SU-DHL-6 (cell line): ENCODE measurements at regions not wholly inside any gene's neighbourhood (a gene's known extent, or its start where the extent isn't known, plus 50 kb on each side); places are given as distances from the start of the nearest gene placed in this dataset.

Experiments
- H2AFZ ChIP-seq: fragments of 200-600 bp; sonication (generic); 2 replicates; pipeline ENCODE4 v1.6.1; 2014; ENCODE audit warnings: low read depth, mild to moderate bottlenecking, moderate library complexity, mixed read lengths, antibody characterized with exemption, low read length; ENCODE audit not compliant: severe bottlenecking
- H3F3A ChIP-seq: fragments of 200-600 bp; shearing (Covaris generic); 2 replicates; pipeline ENCODE4 v1.6.0; 2016; ENCODE audit warnings: antibody characterized with exemption, mild to moderate bottlenecking; ENCODE audit not compliant: insufficient read depth
- H3K27ac ChIP-seq: fragments of 200-600 bp; sonication (generic); 2 replicates; pipeline ENCODE4 v1.5.1; 2016; ENCODE audit warnings: low read depth, mild to moderate bottlenecking, low read length, moderate library complexity, mixed read lengths
- H3K27me3 ChIP-seq: fragments of 200-600 bp; sonication (generic), shearing (Covaris generic); 2 replicates; pipeline ENCODE4 v1.6.0; 2014; ENCODE audit warnings: mild to moderate bottlenecking, low read length
- H3K36me3 ChIP-seq: fragments of 200-600 bp; sonication (generic); 2 replicates; pipeline ENCODE4 v1.6.1; 2014; ENCODE audit warnings: mild to moderate bottlenecking, low read length, mixed read lengths
- H3K4me2 ChIP-seq: fragments of 300-600, 200-600 bp; shearing (Covaris generic), sonication (generic); 2 replicates; pipeline ENCODE4 v1.6.0; 2014; ENCODE audit warnings: low read length, low read depth, mild to moderate bottlenecking; ENCODE audit not compliant: poor library complexity, severe bottlenecking
- H3K4me3 ChIP-seq: fragments of 200-600 bp; sonication (generic); 2 replicates; pipeline ENCODE4 v1.5.1; 2014; ENCODE audit warnings: antibody characterized with exemption, low read length, mild to moderate bottlenecking, mixed read lengths; ENCODE audit not compliant: insufficient read depth, poor library complexity, severe bottlenecking
- H3K79me2 ChIP-seq: fragments of 200-600 bp; sonication (generic); 2 replicates; pipeline ENCODE4 v1.6.1; 2014; ENCODE audit warnings: mild to moderate bottlenecking, low read length, moderate library complexity; ENCODE audit not compliant: insufficient read depth
- H3K9ac ChIP-seq: fragments of 200-600 bp; sonication (generic); 2 replicates; pipeline ENCODE4 v1.7.0; 2014; ENCODE audit warnings: mild to moderate bottlenecking, low read length
- H3K9me2 ChIP-seq: fragments of 200-600 bp; sonication (generic); replicated peaks from 2 replicates; pipeline ENCODE4 v1.6.1; 2014; ENCODE audit warnings: low read length; ENCODE audit not compliant: insufficient read depth
- H3K9me3 ChIP-seq: fragments of 200-600 bp; sonication (generic); 2 replicates; pipeline ENCODE4 v1.6.1; 2014; ENCODE audit warnings: low read length, mixed read lengths; ENCODE audit not compliant: insufficient read depth
- H4K20me1 ChIP-seq: fragments of 200-600 bp; sonication (generic); 2 replicates; pipeline ENCODE4 v1.6.1; 2014; ENCODE audit warnings: low read depth, mild to moderate bottlenecking, antibody characterized with exemption, low read length, moderate library complexity, mixed read lengths
- CTCF ChIP-seq: fragments of 200-600 bp; sonication (generic); IDR thresholded peaks from one replicate; pipeline ENCODE4 v1.5.1; 2017; ENCODE audit warnings: antibody characterized with exemption, mild to moderate bottlenecking, low read length, moderate library complexity; ENCODE audit not compliant: insufficient read depth, poor library complexity, severe bottlenecking
- EZH2phosphoT487 ChIP-seq: fragments of 200-600 bp; sonication (generic), shearing (Covaris generic); conservative IDR thresholded peaks from 2 replicates; pipeline ENCODE4 v1.6.1; 2018; ENCODE audit warnings: mild to moderate bottlenecking, antibody characterized with exemption, low read length, moderate library complexity, mixed read lengths

GRCh38 chr4:82261084-82261483, 112.7 kb downstream of the HNRNPD start:
- no peak overlapping the region for H3K4me2 ChIP-seq

GRCh38 chr4:82260632-82261031, 113.2 kb downstream of the HNRNPD start:
- Histone ChIP-seq H3K79me2 (no peaks in the 10 kb centered on the region), H3K9ac (no peak overlapping the region), H3K27me3 (no peaks in the 10 kb centered on the region), H3K27ac (no peak overlapping the region), H3K9me2 (no peaks in the 10 kb centered on the region), H3F3A (no peaks in the 10 kb centered on the region), H4K20me1 (no peaks in the 10 kb centered on the region), H2AFZ (no peak overlapping the region), H3K9me3 (no peaks in the 10 kb centered on the region), H3K4me3 (no peak overlapping the region), H3K4me2 (no peak overlapping the region), H3K36me3 (no peaks in the 10 kb centered on the region)
- TF ChIP-seq CTCF = no peak
- no peak for TF ChIP-seq EZH2phosphoT487

More at GRCh38 chr4:82261084-82261483, 112.7 kb downstream of the HNRNPD start:
- Histone ChIP-seq H2AFZ (no peak overlapping the region), H3K9me3 (no peaks in the 10 kb centered on the region), H3K27ac (no peak overlapping the region), H3K9ac (no peak overlapping the region), H3F3A (no peaks in the 10 kb centered on the region), H3K27me3 (no peaks in the 10 kb centered on the region), H3K36me3 (no peaks in the 10 kb centered on the region), H4K20me1 (no peaks in the 10 kb centered on the region), H3K4me3 (no peak overlapping the region), H3K9me2 (no peaks in the 10 kb centered on the region), H3K79me2 (no peaks in the 10 kb centered on the region)
- TF ChIP-seq CTCF = no peak
- TF ChIP-seq EZH2phosphoT487 = no peak

GRCh38 chr4:82256718-82257117, 117.1 kb downstream of the HNRNPD start:
- no peaks in the 10 kb centered on the region for H3F3A ChIP-seq
- no peaks in the 10 kb centered on the region for H3K36me3 ChIP-seq
- H3K4me2 ChIP-seq = no peak overlapping the region
- no peak overlapping the region for H2AFZ ChIP-seq
- TF ChIP-seq CTCF (no peak), EZH2phosphoT487 (no peak)
- H3K9ac ChIP-seq = no peak overlapping the region
- H4K20me1 ChIP-seq = no peaks in the 10 kb centered on the region
- no peak overlapping the region for H3K4me3 ChIP-seq
- no peaks in the 10 kb centered on the region for H3K9me2 ChIP-seq
- H3K27ac ChIP-seq = no peak overlapping the region
- no peaks in the 10 kb centered on the region for H3K27me3 ChIP-seq
- H3K79me2 ChIP-seq = no peaks in the 10 kb centered on the region
- H3K9me3 ChIP-seq = no peaks in the 10 kb centered on the region

GRCh38 chr4:82255657-82256056, 118.1 kb downstream of the HNRNPD start:
- no peaks in the 10 kb centered on the region for H3K27me3 ChIP-seq
- H3K4me3 ChIP-seq = no peak overlapping the region
- H3K79me2 ChIP-seq = no peaks in the 10 kb centered on the region
- no peaks in the 10 kb centered on the region for H3K9me2 ChIP-seq
- no peaks in the 10 kb centered on the region for H3K9me3 ChIP-seq
- no peak overlapping the region for H3K27ac ChIP-seq
- H4K20me1 ChIP-seq = no peaks in the 10 kb centered on the region
- no peak for TF ChIP-seq CTCF
- no peak for TF ChIP-seq EZH2phosphoT487
- H3K9ac ChIP-seq = no peak overlapping the region
- H3F3A ChIP-seq = no peaks in the 10 kb centered on the region
- H3K4me2 ChIP-seq = no peak overlapping the region
- no peak overlapping the region for H2AFZ ChIP-seq
- H3K36me3 ChIP-seq = no peaks in the 10 kb centered on the region
